ENCODE measurements at regions not wholly inside any gene's neighbourhood (a gene's known extent, or its start where the extent isn't known, plus 50 kb on each side); places are given as distances from the start of the nearest gene placed in this dataset.
A peak's percentile ranks its signal among the peaks of the same experiment; 100 is the strongest.

GRCh38 chr6:137697267-137697938, 169.7 kb upstream of the TNFAIP3 start:
- TF ChIP-seq, protein P1, sequence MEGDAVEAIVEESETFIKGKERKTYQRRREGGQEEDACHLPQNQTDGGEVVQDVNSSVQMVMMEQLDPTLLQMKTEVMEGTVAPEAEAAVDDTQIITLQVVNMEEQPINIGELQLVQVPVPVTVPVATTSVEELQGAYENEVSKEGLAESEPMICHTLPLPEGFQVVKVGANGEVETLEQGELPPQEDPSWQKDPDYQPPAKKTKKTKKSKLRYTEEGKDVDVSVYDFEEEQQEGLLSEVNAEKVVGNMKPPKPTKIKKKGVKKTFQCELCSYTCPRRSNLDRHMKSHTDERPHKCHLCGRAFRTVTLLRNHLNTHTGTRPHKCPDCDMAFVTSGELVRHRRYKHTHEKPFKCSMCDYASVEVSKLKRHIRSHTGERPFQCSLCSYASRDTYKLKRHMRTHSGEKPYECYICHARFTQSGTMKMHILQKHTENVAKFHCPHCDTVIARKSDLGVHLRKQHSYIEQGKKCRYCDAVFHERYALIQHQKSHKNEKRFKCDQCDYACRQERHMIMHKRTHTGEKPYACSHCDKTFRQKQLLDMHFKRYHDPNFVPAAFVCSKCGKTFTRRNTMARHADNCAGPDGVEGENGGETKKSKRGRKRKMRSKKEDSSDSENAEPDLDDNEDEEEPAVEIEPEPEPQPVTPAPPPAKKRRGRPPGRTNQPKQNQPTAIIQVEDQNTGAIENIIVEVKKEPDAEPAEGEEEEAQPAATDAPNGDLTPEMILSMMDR (IDR thresholded peaks at IDR 0.05), result peak in 2 of 12 donors; percentile 7 to 9
- TF ChIP-seq POLR2A (IDR thresholded peaks at IDR 0.05), result no peak

Data from heart left ventricle (tissue), 13 donors.